Tibial nerve (tissue), 4 donors: ENCODE measurements at regions not wholly inside any gene's neighbourhood (a gene's known extent, or its start where the extent isn't known, plus 50 kb on each side); places are given as distances from the start of the nearest gene placed in this dataset.

Experiments
- DNase-seq, 2 donors: peaks; one replicate each; pipeline ENCODE4 v3.0.0-alpha.2; 2019; ENCODE audit warnings: low spot score in 2 of 2
- H3K27ac ChIP-seq, 4 donors: fragments of 200-600 bp; sonication (generic) in 3 of 4; one replicate each; pipeline ENCODE4 v1.5.1; 2017 to 2019; ENCODE audit warnings: mild to moderate bottlenecking in 1 of 4
- H3K27me3 ChIP-seq, 2 donors: fragments of 200-600 bp; sonication (generic) in 1 of 2; one replicate each; pipeline versions ENCODE4 v1.5.1 to v1.6.0; 2017 to 2019
- H3K36me3 ChIP-seq, 3 donors: fragments of 200-600 bp; sonication (generic); one replicate each; pipeline ENCODE4 v1.5.1; 2018 to 2019
- H3K4me1 ChIP-seq, 4 donors: fragments of 200-600 bp; sonication (generic) in 3 of 4; one replicate each; pipeline ENCODE4 v1.5.1; 2017 to 2019
- H3K4me3 ChIP-seq, 4 donors: fragments of 200-600 bp; sonication (generic) in 3 of 4; one replicate each; pipeline ENCODE4 v1.5.1; 2017 to 2019; ENCODE audit warnings: mild to moderate bottlenecking in 1 of 4, moderate library complexity in 1 of 4
- H3K9me3 ChIP-seq, 4 donors: fragments of 200-600 bp; sonication (generic) in 3 of 4; one replicate each; pipeline ENCODE4 v1.5.1; 2017 to 2019
- CTCF ChIP-seq, 5 experiments: fragments of 200-600 bp in 3 of 5; fragments of 450-650 bp in 2 of 5; sonication (generic) in 3 of 5; IDR thresholded peaks; one replicate each; pipeline ENCODE4 v1.5.1; 2016 to 2019; ENCODE audit warnings: antibody characterized with exemption in 5 of 5, mild to moderate bottlenecking in 3 of 5, moderate library complexity in 2 of 5
- EP300 ChIP-seq, 2 donors: sonication (generic); formaldehyde crosslinking; IDR thresholded peaks; one replicate each; pipeline ENCODE4 v1.6.1; 2017; ENCODE audit warnings: antibody characterized with exemption in 2 of 2, mild to moderate bottlenecking in 1 of 2
- POLR2A ChIP-seq, 2 donors: fragments of 450-650 bp; IDR thresholded peaks; one replicate each; pipeline ENCODE4 v1.6.1; 2017; ENCODE audit warnings: antibody characterized with exemption in 2 of 2, mild to moderate bottlenecking in 2 of 2, moderate library complexity in 2 of 2
- WGBS, 2 donors: methylation state at CpG; one replicate each; pipeline ENCODE4 v1.1.5; 2018; 5-methylcytosine and 5-hydroxymethylcytosine counted together

- no peak overlapping the region for H3K4me3 ChIP-seq
- no peaks in the 10 kb centered on the region for H3K9me3 ChIP-seq
- no peak for DNase-seq
- H3K4me1 ChIP-seq = peaks cover 0 to 3% (median 0%) of the 10 kb centered on the region in 4 donors
- H3K27ac ChIP-seq = no peak overlapping the region
- H3K36me3 ChIP-seq = no peaks in the 10 kb centered on the region
- WGBS, 2 donors = 76 to 85% methylated on average over 4 of the region's 4 CpGs
- TF ChIP-seq CTCF (IDR thresholded peaks at IDR 0.05) (no peak), POLR2A (IDR thresholded peaks at IDR 0.05) (no peak), EP300 (IDR thresholded peaks at IDR 0.05) (no peak)
- no peaks in the 10 kb centered on the region for H3K27me3 ChIP-seq
Measured at GRCh38 chr7:33673029-33673700, 232.2 kb upstream of the BMPER start.

GRCh38 chr7:33674804-33675411, 230.4 kb upstream of the BMPER start:
- Histone ChIP-seq H3K4me1 (peaks cover 0 to 3% (median 0%) of the 10 kb centered on the region in 4 donors), H3K36me3 (peaks cover 0 to 1% (median 0%) of the 10 kb centered on the region in 3 donors), H3K4me3 (no peak overlapping the region), H3K27ac (no peak overlapping the region), H3K9me3 (peaks cover 0 to 11% (median 0%) of the 10 kb centered on the region in 4 donors), H3K27me3 (no peaks in the 10 kb centered on the region)
- WGBS, 2 donors = 63 to 66% methylated on average over 4 of the region's 4 CpGs
- TF ChIP-seq CTCF (IDR thresholded peaks at IDR 0.05) (no peak), EP300 (IDR thresholded peaks at IDR 0.05) (no peak), POLR2A (IDR thresholded peaks at IDR 0.05) (no peak)
- DNase-seq = no peak

- Histone ChIP-seq H3K36me3 (peaks cover 0 to 13% (median 0%) of the 10 kb centered on the region in 3 donors), H3K27ac (no peak overlapping the region), H3K27me3 (no peaks in the 10 kb centered on the region), H3K4me1 (peaks cover 0 to 3% (median 0%) of the 10 kb centered on the region in 4 donors), H3K9me3 (peaks cover 0 to 14% (median 0%) of the 10 kb centered on the region in 4 donors), H3K4me3 (no peak overlapping the region)
- WGBS, 2 donors = 81 to 96% methylated on average over 4 of the region's 4 CpGs
- DNase-seq = no peak
- TF ChIP-seq CTCF (IDR thresholded peaks at IDR 0.05) (no peak), POLR2A (IDR thresholded peaks at IDR 0.05) (no peak), EP300 (IDR thresholded peaks at IDR 0.05) (no peak)
Measured at GRCh38 chr7:33677556-33677955, 227.8 kb upstream of the BMPER start.

- peaks cover 0 to 14% (median 0%) of the 10 kb centered on the region in 4 donors for H3K9me3 ChIP-seq
- no peaks in the 10 kb centered on the region for H3K27me3 ChIP-seq
- H3K4me3 ChIP-seq = no peak overlapping the region
- H3K4me1 ChIP-seq = peaks cover 0 to 3% (median 0%) of the 10 kb centered on the region in 4 donors
- DNase-seq = no peak
- TF ChIP-seq CTCF (IDR thresholded peaks at IDR 0.05) (no peak), POLR2A (IDR thresholded peaks at IDR 0.05) (no peak), EP300 (IDR thresholded peaks at IDR 0.05) (no peak)
- no peak overlapping the region for H3K27ac ChIP-seq
- WGBS, 2 donors = 91 to 95% methylated on average over 2 of the region's 2 CpGs
- peaks cover 0 to 13% (median 0%) of the 10 kb centered on the region in 3 donors for H3K36me3 ChIP-seq
Measured at GRCh38 chr7:33678569-33679335, 226.6 kb upstream of the BMPER start.
